ENCODE measurements at regions not wholly inside any gene's neighbourhood (a gene's known extent, or its start where the extent isn't known, plus 50 kb on each side); places are given as distances from the start of the nearest gene placed in this dataset.

GRCh38 chr10:69732147-69732825, 69.4 kb upstream of the COL13A1 start:
- TF ChIP-seq POLR2A (IDR thresholded peaks at IDR 0.05), result no peak
- no peak for TF ChIP-seq CTCF (IDR thresholded peaks at IDR 0.05)
- TF ChIP-seq POLR2AphosphoS5 (IDR thresholded peaks at IDR 0.05), result no peak
